GM18511 (cell line): ENCODE measurements at regions not wholly inside any gene's neighbourhood (a gene's known extent, or its start where the extent isn't known, plus 50 kb on each side); places are given as distances from the start of the nearest gene placed in this dataset.
"Not testable (repeated sequence)": the region's sequence is repeated elsewhere in the genome, so short reads cannot be mapped to it uniquely, and the experiment has no call there.

Experiments
- ATAC-seq: cut with Tn5 transposase; IDR thresholded peaks from one replicate; pipeline ENCODE4 v1.9.1; 2021; ENCODE audit warnings: mild to moderate bottlenecking, moderate library complexity; ENCODE audit not compliant: unreplicated experiment

DNA sequence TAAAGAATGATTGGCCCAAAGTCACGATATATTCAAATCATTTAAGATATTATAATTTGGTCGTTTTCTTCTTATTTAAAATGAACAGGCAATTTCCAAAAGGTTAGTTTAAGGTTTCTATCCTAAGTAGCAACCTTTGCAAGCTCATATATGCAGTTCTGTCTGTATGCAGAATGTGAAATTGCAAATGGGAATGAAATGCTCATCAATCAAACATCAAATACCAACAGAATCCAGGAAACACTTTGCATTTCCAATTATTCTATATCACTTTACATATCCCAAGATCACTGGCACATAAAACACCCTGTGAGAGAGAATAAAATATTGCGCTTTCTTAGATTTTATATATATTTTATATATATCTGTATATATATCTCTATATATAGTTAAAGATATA lies 237.3 kb downstream of the NRIP1 start:
- no peak for ATAC-seq

DNA sequence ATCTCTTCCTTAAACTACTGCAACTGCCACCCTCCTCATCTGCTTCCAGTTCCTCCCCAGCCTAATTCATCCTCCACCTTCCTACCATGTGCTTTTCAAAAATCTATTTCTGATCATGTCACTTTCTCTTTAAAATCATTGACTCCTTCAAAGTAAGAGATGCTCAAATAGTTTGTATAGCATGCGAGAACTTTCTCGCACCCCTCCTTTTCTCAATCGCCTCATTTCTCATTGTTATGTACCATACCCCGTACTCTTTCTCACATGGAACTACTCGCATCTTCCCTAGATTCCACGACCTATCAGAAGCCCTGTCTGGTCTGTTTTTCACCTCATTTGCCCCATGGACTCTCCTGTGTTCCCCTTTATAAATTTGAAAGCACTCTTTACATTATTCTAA lies 238.2 kb downstream of the NRIP1 start:
- no peak for ATAC-seq

- peak; percentile 72 for ATAC-seq
Measured at GRCh38 chr21:14825514-14825974, 239.3 kb downstream of the NRIP1 start.

GRCh38 chr21:14824126-14824525 lies 240.7 kb downstream of the NRIP1 start:
- no peak for ATAC-seq

DNA sequence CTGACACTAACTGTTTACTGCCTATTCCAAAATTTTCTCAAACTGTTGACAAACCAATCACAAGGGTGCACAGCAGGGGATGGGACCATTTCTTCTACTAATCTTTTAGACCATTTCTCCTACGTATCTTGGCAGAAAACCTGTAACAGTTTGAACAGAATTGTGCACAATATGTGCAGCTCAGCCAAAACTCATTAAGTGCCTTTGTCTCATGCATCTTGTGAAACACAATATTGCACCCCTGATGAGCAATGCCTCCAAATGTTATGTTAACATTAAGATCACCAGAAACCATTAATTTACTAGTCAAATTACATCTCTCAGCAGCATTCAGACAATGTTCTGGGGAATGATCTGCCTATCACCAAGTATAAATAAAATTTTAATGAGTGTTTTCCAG lies 247.5 kb downstream of the NRIP1 start:
- no peak for ATAC-seq

DNA sequence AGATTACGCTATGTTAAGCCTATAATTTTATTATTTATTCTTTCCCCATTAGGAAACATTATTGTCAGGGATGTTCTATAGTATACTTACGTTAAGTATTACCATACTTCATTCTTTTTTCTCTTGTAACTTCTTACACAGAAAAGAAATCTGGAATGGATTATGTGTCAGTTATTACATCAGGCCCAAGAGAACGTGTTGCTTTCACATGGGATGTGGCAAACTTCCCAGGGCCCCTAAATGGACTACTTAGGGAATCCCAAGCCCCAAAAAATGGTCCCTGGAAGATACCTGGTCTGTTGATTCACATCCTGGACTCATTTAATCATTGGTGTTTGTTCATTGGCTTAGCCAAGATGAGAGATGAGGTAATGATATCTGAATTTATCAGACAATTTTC lies 249.8 kb downstream of the NRIP1 start:
- ATAC-seq, result no peak

- ATAC-seq, result no peak
Measured at GRCh38 chr21:14814282-14814681, 250.5 kb downstream of the NRIP1 start.

- not testable (repeated sequence) for ATAC-seq
Measured at GRCh38 chr21:14804170-14804569, 258.1 kb upstream of the SAMSN1 start.

- ATAC-seq, result no peak
Measured at GRCh38 chr21:14797543-14797942, 251.4 kb upstream of the SAMSN1 start.

DNA sequence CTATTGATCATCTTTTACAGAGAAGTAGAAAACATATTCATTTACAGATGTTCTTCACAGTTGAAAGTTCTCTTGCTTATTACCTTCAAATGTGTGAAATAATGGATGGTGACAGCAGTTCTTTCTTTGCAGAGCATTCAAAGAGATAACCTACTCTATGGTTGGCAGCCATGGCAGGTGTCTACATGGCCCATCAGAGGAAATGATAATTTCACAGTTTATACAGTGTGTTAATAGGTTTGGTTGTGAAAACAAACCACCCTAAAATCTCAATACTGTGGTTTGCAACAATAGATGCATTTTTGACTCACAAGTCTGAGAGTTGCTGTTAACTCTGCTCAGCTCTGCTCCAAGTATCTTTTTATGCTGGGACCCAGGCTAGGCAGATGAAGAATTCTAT lies 241.2 kb upstream of the SAMSN1 start:
- ATAC-seq, result no peak

- ATAC-seq, result no peak
Measured at GRCh38 chr21:14785679-14786078, 239.6 kb upstream of the SAMSN1 start.

DNA sequence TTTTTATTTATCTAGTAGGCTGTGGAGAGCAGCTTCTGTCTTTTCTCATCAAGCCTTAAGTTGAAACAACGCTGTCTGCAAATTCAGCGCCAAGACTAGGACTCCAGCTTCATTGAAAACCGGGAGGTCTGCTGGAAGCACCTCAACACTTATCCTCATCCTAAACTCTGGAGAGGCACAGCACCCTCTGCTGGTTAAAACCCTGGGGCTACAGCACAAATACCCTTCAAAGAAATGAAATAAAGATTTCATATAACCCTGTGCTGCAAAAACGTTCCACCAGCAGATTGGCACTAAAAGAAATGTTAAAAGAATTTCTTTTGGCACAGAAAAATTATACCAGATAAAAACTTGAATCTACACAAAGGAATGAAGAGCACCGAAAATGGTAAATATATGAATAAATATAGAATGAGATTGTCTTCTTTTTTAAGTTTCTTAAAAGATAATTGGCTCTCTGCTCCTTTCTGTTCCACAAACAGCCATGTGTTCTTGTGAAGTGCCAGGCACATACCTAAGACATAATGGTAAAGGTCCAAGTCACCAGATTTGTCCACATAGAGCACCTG lies 227.7 kb upstream of the SAMSN1 start:
- no peak for ATAC-seq

DNA sequence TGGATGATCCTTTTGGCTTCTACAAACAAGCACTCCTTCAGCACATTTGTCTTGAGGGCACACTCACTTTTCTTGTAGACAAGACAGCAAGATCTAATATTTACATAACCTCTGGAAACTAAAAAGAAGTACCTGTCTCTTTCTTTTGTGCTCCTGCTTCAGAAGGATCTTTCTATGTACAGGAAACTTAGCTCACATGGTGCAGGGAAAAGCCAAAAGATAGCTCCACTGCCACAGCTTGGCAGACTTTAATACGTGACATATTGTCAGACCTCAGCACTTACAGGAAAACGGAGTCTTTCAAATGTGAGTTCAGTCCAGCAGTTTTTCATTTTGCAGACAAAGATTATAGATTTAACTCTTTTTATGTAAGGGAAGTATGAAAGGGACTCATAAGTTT lies 225.5 kb upstream of the SAMSN1 start:
- ATAC-seq, result no peak

DNA sequence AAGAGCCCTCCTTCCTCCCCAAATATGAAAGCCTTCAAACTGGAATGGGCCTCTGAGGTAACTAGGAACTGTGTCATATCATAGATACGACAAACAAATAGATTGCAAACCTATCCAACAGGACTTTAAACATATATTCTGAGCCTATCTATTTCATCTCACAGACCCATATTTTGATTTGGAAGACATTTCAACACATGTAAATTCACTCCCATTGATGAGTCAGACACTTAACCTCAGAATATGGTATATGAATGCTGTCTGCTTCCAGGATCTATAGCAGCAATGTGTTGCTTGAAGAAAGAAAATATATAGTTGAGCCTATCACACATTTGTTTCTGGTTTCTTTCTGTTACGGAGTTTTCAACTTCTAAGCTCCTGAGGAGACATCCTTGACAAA lies 221.9 kb upstream of the SAMSN1 start:
- ATAC-seq, result no peak

- no peak for ATAC-seq
Measured at GRCh38 chr21:14767192-14767852, 221.2 kb upstream of the SAMSN1 start.

- ATAC-seq, result no peak
Measured at GRCh38 chr21:14766241-14766640, 220.1 kb upstream of the SAMSN1 start.

GRCh38 chr21:14763695-14764064 lies 217.6 kb upstream of the SAMSN1 start:
- peak; percentile 57 for ATAC-seq

- ATAC-seq, result peak; percentile 96
Measured at GRCh38 chr21:14762734-14763694, 216.9 kb upstream of the SAMSN1 start.

DNA sequence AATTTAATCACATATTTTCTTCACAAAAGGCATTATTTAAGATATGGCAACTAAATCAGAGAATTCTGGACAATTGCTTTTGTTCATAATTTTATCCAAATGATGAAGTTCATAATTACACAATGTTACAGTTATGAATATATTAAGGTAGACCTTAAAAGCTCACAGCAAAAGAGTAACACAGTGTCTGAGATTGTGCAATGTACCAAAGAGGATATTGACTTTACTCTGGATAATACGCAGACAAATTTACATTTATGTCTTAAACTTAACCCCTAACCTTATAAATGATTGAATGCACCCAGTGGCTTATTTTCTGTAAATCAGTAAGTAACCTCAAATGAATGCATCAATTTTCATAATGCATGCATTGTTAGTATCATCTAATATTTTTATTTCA lies 216.2 kb upstream of the SAMSN1 start:
- ATAC-seq, result no peak

GRCh38 chr21:14759285-14759684 lies 213.2 kb upstream of the SAMSN1 start:
- ATAC-seq, result no peak

- ATAC-seq, result no peak
Measured at GRCh38 chr21:14758849-14759248, 212.7 kb upstream of the SAMSN1 start.
